ENCODE measurements at regions not wholly inside any gene's neighbourhood (a gene's known extent, or its start where the extent isn't known, plus 50 kb on each side); places are given as distances from the start of the nearest gene placed in this dataset.

DNA sequence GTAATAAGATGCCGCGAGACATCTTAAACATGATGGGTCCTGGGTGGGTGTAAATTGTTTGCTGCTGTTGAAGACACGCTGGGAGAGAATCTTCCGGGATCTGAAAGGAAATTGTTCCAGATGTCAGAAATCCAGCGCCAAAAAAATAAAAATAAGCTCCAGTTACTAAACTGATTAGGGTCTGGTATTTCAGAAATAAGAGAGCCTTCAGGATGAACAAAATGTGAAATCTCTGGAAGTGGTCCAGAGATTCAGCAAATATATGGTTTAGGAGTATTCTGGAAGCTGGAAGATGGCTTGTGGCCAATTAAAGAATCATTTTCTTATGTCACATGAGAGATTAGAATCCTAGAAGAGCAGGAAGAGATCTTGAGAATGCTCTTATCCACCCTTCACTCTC lies 75.8 kb upstream of the NHS start (continued):
- no peak for TF ChIP-seq ZNF331 (CRISPR knock-in tag; IDR thresholded peaks at IDR 0.05; ENCODE audit: low read depth)
- no peak for TF ChIP-seq JUNB (IDR thresholded peaks at IDR 0.05; ENCODE audit: unreplicated experiment)
- TF ChIP-seq CREB1 (CRISPR knock-in tag; IDR thresholded peaks at IDR 0.05; ENCODE audit: low read depth): no peak

DNA sequence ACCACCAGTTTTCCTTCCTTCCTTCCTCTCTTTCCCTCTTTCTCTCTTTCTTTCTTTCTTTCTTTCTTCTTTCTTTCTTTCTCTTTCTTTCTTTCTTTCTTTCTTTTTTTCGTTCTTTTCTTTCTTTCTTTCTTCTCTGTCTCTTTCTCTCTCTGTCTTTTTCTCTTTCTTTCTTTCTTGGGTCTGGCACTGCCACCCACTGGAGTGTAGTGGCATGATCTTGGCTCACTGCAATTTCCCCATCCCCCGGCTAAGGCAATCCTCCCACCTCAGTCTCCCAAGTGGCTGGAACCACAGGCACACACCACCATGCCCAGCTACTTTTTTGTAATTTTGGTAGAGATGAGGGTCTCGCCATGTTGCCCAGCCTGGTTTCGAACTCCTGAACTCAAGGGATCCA lies 51.6 kb upstream of the NHS start:
- ATAC-seq (no peak), DNase-seq (ENCODE audit: low spot score) (no peak)
- H3K4me2 ChIP-seq: no peak overlapping the region
- no peaks in the 10 kb centered on the region for H3K9me2 ChIP-seq (ENCODE audit: insufficient read depth)
- H3K4me3 ChIP-seq: no peak overlapping the region
- no peak overlapping the region for H3K27ac ChIP-seq (ENCODE audit: low read depth)
- no peaks in the 10 kb centered on the region for H3K4me1 ChIP-seq (ENCODE audit: insufficient read depth)
- no peaks in the 10 kb centered on the region for H3K27me3 ChIP-seq (ENCODE audit: insufficient read depth)
- Mint-ChIP-seq H3K4me1 (no peaks in the 10 kb centered on the region; the same call in 1 of the 3 replicates), H3K27me3 (ENCODE audit: insufficient read depth, low read depth, poor library complexity) (no peaks in the 10 kb centered on the region), H3K4me3 (no peak overlapping the region), H3K27ac (no peak overlapping the region), H3K9me3 (no peaks in the 10 kb centered on the region; the same call in 2 of the 3 replicates), H3K36me3 (ENCODE audit: low read depth) (no peaks in the 10 kb centered on the region)
- no peaks in the 10 kb centered on the region for H3K79me2 ChIP-seq (replicated peaks; ENCODE audit: insufficient read depth)
- H3K36me3 ChIP-seq (ENCODE audit: insufficient read depth): no peaks in the 10 kb centered on the region
- H3F3A ChIP-seq (replicated peaks; ENCODE audit: low read depth): no peaks in the 10 kb centered on the region
- H2AFZ ChIP-seq: no peak overlapping the region
- no peaks in the 10 kb centered on the region for H4K20me1 ChIP-seq (replicated peaks; ENCODE audit: insufficient read depth)
- no peak for TF ChIP-seq EZH2 (IDR thresholded peaks at IDR 0.05; ENCODE audit: low read depth, unreplicated experiment)
- no peak for TF ChIP-seq CREB1 (CRISPR knock-in tag; IDR thresholded peaks at IDR 0.05; ENCODE audit: low read depth)
- no peak for TF ChIP-seq POLR2AphosphoS5 (IDR thresholded peaks at IDR 0.05; ENCODE audit: low read depth)
- TF ChIP-seq, protein P1, sequence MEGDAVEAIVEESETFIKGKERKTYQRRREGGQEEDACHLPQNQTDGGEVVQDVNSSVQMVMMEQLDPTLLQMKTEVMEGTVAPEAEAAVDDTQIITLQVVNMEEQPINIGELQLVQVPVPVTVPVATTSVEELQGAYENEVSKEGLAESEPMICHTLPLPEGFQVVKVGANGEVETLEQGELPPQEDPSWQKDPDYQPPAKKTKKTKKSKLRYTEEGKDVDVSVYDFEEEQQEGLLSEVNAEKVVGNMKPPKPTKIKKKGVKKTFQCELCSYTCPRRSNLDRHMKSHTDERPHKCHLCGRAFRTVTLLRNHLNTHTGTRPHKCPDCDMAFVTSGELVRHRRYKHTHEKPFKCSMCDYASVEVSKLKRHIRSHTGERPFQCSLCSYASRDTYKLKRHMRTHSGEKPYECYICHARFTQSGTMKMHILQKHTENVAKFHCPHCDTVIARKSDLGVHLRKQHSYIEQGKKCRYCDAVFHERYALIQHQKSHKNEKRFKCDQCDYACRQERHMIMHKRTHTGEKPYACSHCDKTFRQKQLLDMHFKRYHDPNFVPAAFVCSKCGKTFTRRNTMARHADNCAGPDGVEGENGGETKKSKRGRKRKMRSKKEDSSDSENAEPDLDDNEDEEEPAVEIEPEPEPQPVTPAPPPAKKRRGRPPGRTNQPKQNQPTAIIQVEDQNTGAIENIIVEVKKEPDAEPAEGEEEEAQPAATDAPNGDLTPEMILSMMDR (conservative IDR thresholded peaks at IDR 0.05; ENCODE audit: low read depth in 2 of 2): peak; percentile 28 to 44

Data from GM23338 (cell line).